Astrocyte (in vitro differentiated cells and primary cell): ENCODE measurements at regions not wholly inside any gene's neighbourhood (a gene's known extent, or its start where the extent isn't known, plus 50 kb on each side); places are given as distances from the start of the nearest gene placed in this dataset.

ENCODE experiments used
- DNase-seq: peaks from one replicate; pipeline ENCODE4 v3.0.0-alpha.2; 2010; ENCODE audit warnings: low read depth
- FAIRE-seq: peaks from 2 replicates; lab custom pipeline; 2011; peaks lifted over from hg19 to GRCh38; lab: Jason Lieb, UNC
- H2AFZ ChIP-seq: 2 replicates; pipeline ENCODE4 v1.6.0; 2012; ENCODE audit warnings: low read depth, low read length, inconsistent platforms
- H3K27ac ChIP-seq: 2 replicates; pipeline ENCODE4 v1.5.1; 2011; ENCODE audit warnings: low read depth, low read length, inconsistent platforms
- H3K27me3 ChIP-seq: 2 replicates; pipeline ENCODE4 v1.6.0; 2011; ENCODE audit warnings: low read length, inconsistent platforms; ENCODE audit not compliant: insufficient read depth
- H3K36me3 ChIP-seq: 2 replicates; pipeline ENCODE4 v1.5.1; 2011; ENCODE audit warnings: low read length, inconsistent platforms; ENCODE audit not compliant: insufficient read depth
- H3K4me1 ChIP-seq: 2 replicates; pipeline ENCODE4 v1.5.1; 2011; ENCODE audit warnings: low read length, inconsistent platforms; ENCODE audit not compliant: insufficient read depth
- H3K4me2 ChIP-seq: 2 replicates; pipeline ENCODE4 v1.6.0; 2012; ENCODE audit warnings: low read length, inconsistent platforms
- H3K4me3 ChIP-seq: 2 replicates; pipeline ENCODE4 v1.5.1; 2011; ENCODE audit warnings: low read depth, mild to moderate bottlenecking, low read length, inconsistent platforms; ENCODE audit not compliant: insufficient read depth
- H3K79me2 ChIP-seq: 2 replicates; pipeline ENCODE4 v1.6.0; 2012; ENCODE audit warnings: mild to moderate bottlenecking, low read length, inconsistent platforms; ENCODE audit not compliant: insufficient read depth
- H3K9ac ChIP-seq: 2 replicates; pipeline ENCODE4 v1.6.0; 2012; ENCODE audit warnings: mild to moderate bottlenecking, low read length, inconsistent platforms
- H3K9me3 ChIP-seq: 2 replicates; pipeline ENCODE4 v1.5.1; 2012; ENCODE audit warnings: low read depth, mild to moderate bottlenecking, low read length, inconsistent platforms; ENCODE audit not compliant: insufficient read depth
- H4K20me1 ChIP-seq: 2 replicates; pipeline ENCODE4 v1.6.0; 2012; ENCODE audit warnings: low read length, inconsistent platforms; ENCODE audit not compliant: insufficient read depth
- H3K27ac Mint-ChIP-seq: one replicate; pipeline ENCODE4 v1.8.0; 2021; ENCODE audit warnings: mild to moderate bottlenecking, mixed read lengths; ENCODE audit not compliant: unreplicated experiment
- H3K27me3 Mint-ChIP-seq: one replicate; pipeline ENCODE4 v1.8.0; 2021; ENCODE audit warnings: low read depth, mixed read lengths; ENCODE audit not compliant: unreplicated experiment
- H3K36me3 Mint-ChIP-seq: one replicate; pipeline ENCODE4 v1.8.0; 2021; ENCODE audit warnings: low read depth, mixed read lengths; ENCODE audit not compliant: unreplicated experiment
- H3K4me1 Mint-ChIP-seq: one replicate; pipeline ENCODE4 v1.8.0; 2021; ENCODE audit warnings: low read depth, mixed read lengths; ENCODE audit not compliant: unreplicated experiment
- H3K4me3 Mint-ChIP-seq: one replicate; pipeline ENCODE4 v1.8.0; 2021; ENCODE audit warnings: mild to moderate bottlenecking, moderate library complexity, mixed read lengths; ENCODE audit not compliant: unreplicated experiment
- H3K9me3 Mint-ChIP-seq: one replicate; pipeline ENCODE4 v1.8.0; 2021; ENCODE audit warnings: mild to moderate bottlenecking, mixed read lengths; ENCODE audit not compliant: unreplicated experiment
- EZH2 ChIP-seq: IDR thresholded peaks from 2 replicates; pipeline ENCODE4 v1.6.1; 2012; ENCODE audit warnings: mild to moderate bottlenecking, low read length, inconsistent platforms; ENCODE audit not compliant: insufficient read depth
- TF ChIP-seq, protein P1 (sequence below): IDR thresholded peaks from 2 replicates; pipeline ENCODE4 v1.5.1; 2011; ENCODE audit warnings: low read depth, mild to moderate bottlenecking, inconsistent platforms, low read length, moderate library complexity; ENCODE audit not compliant: insufficient read depth

- Histone ChIP-seq H3K79me2 (no peaks in the 10 kb centered on the region), H3K36me3 (no peaks in the 10 kb centered on the region), H3K4me2 (no peak overlapping the region), H3K27me3 (peaks cover 21% of the 10 kb centered on the region), H3K27ac (no peak overlapping the region), H3K9me3 (no peaks in the 10 kb centered on the region), H3K4me1 (no peaks in the 10 kb centered on the region), H3K9ac (no peak overlapping the region), H3K4me3 (no peak overlapping the region), H4K20me1 (no peaks in the 10 kb centered on the region), H2AFZ (no peak overlapping the region)
- no peak overlapping the region for H3K4me3 Mint-ChIP-seq
- DNase-seq (peak; percentile 49), FAIRE-seq (no peak)
- H3K36me3 Mint-ChIP-seq, result no peaks in the 10 kb centered on the region
- no peak overlapping the region for H3K27ac Mint-ChIP-seq
- no peaks in the 10 kb centered on the region for H3K4me1 Mint-ChIP-seq
- peaks cover 5% of the 10 kb centered on the region for H3K9me3 Mint-ChIP-seq
- H3K27me3 Mint-ChIP-seq, result peaks cover 42% of the 10 kb centered on the region
- no peak for TF ChIP-seq EZH2
- TF ChIP-seq, protein P1, sequence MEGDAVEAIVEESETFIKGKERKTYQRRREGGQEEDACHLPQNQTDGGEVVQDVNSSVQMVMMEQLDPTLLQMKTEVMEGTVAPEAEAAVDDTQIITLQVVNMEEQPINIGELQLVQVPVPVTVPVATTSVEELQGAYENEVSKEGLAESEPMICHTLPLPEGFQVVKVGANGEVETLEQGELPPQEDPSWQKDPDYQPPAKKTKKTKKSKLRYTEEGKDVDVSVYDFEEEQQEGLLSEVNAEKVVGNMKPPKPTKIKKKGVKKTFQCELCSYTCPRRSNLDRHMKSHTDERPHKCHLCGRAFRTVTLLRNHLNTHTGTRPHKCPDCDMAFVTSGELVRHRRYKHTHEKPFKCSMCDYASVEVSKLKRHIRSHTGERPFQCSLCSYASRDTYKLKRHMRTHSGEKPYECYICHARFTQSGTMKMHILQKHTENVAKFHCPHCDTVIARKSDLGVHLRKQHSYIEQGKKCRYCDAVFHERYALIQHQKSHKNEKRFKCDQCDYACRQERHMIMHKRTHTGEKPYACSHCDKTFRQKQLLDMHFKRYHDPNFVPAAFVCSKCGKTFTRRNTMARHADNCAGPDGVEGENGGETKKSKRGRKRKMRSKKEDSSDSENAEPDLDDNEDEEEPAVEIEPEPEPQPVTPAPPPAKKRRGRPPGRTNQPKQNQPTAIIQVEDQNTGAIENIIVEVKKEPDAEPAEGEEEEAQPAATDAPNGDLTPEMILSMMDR, result no peak
These were observed 125.4 kb downstream of the C5orf15 start for GRCh38 chr5:133842846-133843611.

GRCh38 chr5:133841831-133842750, 126.3 kb downstream of the C5orf15 start:
- no peak overlapping the region for H3K27ac Mint-ChIP-seq
- no peak overlapping the region for H2AFZ ChIP-seq
- no peak for FAIRE-seq
- no peak overlapping the region for H3K9ac ChIP-seq
- no peak overlapping the region for H3K4me2 ChIP-seq
- H3K27me3 ChIP-seq, result peaks cover 21% of the 10 kb centered on the region
- TF ChIP-seq EZH2, result no peak
- TF ChIP-seq, protein P1, result no peak
- no peaks in the 10 kb centered on the region for H4K20me1 ChIP-seq
- no peaks in the 10 kb centered on the region for H3K9me3 ChIP-seq
- H3K4me3 Mint-ChIP-seq, result no peak overlapping the region
- no peaks in the 10 kb centered on the region for H3K79me2 ChIP-seq
- H3K4me3 ChIP-seq, result no peak overlapping the region
- no peak for DNase-seq
- no peaks in the 10 kb centered on the region for H3K4me1 Mint-ChIP-seq
- H3K4me1 ChIP-seq, result no peaks in the 10 kb centered on the region
- no peak overlapping the region for H3K27ac ChIP-seq
- H3K9me3 Mint-ChIP-seq, result peaks cover 5% of the 10 kb centered on the region
- H3K36me3 ChIP-seq, result no peaks in the 10 kb centered on the region
- peaks cover 37% of the 10 kb centered on the region for H3K27me3 Mint-ChIP-seq
- H3K36me3 Mint-ChIP-seq, result no peaks in the 10 kb centered on the region
